Esophagus squamous epithelium (tissue), 4 donors: ENCODE measurements at regions not wholly inside any gene's neighbourhood (a gene's known extent, or its start where the extent isn't known, plus 50 kb on each side); places are given as distances from the start of the nearest gene placed in this dataset.

Experiments used
- POLR2A ChIP-seq, 4 donors: fragments of 450-650 bp; IDR thresholded peaks; one replicate each; pipeline ENCODE4 v1.6.1; 2017; ENCODE audit warnings: antibody characterized with exemption in 4 of 4, mild to moderate bottlenecking in 4 of 4, moderate library complexity in 3 of 4
- TF ChIP-seq, protein P1 (sequence below), 6 experiments: fragments of 450-650 bp in 4 of 6; fragments of 200-600 bp in 2 of 6; sonication (generic) in 2 of 6; IDR thresholded peaks; one replicate each; pipeline ENCODE4 v1.5.1; 2016 to 2019; ENCODE audit warnings: antibody characterized with exemption in 6 of 6, mild to moderate bottlenecking in 4 of 6, moderate library complexity in 4 of 6

DNA sequence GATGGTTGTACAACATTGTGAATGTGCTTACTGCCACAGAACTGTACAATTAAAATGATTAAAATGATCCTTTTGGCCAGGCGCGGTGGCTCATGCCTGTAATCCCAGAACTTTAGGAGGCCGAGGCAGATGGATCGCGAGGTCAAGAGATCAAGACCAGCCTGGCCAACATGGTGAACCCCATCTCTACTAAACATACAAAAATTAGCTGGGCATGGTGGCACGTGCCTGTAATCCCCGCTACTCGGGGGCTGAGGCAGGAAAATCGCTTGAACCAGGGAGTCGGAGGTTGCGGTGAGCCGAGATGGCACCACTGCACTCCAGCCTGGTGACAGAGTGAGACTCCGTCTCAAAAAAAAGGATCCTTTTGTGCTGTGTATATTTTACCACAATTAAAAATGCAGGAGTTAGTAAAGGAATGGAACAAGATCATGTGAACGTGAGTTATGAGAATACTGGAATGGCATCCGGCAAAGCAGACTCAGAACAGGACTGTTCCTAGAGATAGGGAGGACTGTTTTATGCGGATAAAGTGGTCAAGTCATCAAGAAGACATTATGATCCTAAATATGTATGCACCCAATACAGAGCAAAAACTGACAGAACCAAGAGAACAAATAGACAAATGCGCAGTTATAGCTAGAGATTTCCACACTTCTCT is 58.0 kb upstream of the CLDN5 start:
- TF ChIP-seq, protein P1, sequence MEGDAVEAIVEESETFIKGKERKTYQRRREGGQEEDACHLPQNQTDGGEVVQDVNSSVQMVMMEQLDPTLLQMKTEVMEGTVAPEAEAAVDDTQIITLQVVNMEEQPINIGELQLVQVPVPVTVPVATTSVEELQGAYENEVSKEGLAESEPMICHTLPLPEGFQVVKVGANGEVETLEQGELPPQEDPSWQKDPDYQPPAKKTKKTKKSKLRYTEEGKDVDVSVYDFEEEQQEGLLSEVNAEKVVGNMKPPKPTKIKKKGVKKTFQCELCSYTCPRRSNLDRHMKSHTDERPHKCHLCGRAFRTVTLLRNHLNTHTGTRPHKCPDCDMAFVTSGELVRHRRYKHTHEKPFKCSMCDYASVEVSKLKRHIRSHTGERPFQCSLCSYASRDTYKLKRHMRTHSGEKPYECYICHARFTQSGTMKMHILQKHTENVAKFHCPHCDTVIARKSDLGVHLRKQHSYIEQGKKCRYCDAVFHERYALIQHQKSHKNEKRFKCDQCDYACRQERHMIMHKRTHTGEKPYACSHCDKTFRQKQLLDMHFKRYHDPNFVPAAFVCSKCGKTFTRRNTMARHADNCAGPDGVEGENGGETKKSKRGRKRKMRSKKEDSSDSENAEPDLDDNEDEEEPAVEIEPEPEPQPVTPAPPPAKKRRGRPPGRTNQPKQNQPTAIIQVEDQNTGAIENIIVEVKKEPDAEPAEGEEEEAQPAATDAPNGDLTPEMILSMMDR (IDR thresholded peaks at IDR 0.05): no peak
- TF ChIP-seq POLR2A (IDR thresholded peaks at IDR 0.05): no peak
